NCI-H2196 treated with DMSO at 0.1 percent for 48 hours (cell line): ENCODE measurements at regions not wholly inside any gene's neighbourhood (a gene's known extent, or its start where the extent isn't known, plus 50 kb on each side); places are given as distances from the start of the nearest gene placed in this dataset.

Experiments used
- DNase-seq: peaks from one replicate; lab custom pipeline; 2025; ENCODE audit not compliant: unreplicated experiment; lab: John Stamatoyannopoulos, UW

GRCh38 chr7:136667584-136667983 lies 200.9 kb upstream of the CHRM2 start:
- DNase-seq: no peak

GRCh38 chr7:136665878-136666509 lies 202.5 kb upstream of the CHRM2 start:
- no peak for DNase-seq

GRCh38 chr7:136664537-136664936 lies 203.9 kb upstream of the CHRM2 start:
- no peak for DNase-seq

DNA sequence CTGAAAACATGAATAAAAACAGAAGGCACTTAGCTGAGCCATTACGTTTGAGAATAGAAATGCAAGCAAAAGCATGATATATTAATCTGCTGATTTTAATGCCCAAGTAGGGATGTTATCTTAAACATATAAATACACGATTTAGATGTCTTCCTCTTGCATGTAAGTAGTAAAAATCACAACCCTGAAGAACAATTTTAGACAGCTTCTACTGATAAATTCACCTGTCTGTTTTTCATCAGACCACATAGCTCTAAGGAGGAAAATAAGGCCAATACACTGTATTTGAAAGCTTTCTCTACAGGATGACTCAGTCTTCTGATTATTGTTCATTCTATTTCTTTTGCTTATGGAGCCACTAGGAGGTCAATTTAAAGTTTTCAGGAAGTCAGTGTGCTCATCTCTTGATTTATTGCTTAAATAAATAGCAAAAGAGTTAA lies 210.9 kb upstream of the CHRM2 start:
- DNase-seq: no peak

GRCh38 chr7:136656516-136656915 lies 211.9 kb upstream of the CHRM2 start:
- DNase-seq: no peak

DNA sequence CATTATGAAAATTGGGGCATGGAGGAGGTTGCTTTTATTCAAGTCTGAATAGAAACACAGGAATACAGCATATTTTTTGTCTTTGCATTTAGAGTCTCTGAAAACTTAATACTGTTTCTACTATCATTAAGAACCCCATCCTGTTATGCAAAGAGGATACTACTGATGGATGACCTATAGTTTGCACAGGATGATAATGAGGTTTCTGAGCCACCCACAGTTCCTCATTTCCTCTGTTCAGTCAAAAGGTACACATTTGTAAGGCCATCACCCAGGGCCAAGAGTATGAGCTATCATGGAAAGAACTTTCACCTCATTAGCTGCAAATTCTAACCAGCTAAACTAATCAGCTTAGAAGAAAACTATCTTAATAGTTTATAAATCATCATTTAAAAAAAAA lies 213.0 kb upstream of the CHRM2 start:
- no peak for DNase-seq

DNA sequence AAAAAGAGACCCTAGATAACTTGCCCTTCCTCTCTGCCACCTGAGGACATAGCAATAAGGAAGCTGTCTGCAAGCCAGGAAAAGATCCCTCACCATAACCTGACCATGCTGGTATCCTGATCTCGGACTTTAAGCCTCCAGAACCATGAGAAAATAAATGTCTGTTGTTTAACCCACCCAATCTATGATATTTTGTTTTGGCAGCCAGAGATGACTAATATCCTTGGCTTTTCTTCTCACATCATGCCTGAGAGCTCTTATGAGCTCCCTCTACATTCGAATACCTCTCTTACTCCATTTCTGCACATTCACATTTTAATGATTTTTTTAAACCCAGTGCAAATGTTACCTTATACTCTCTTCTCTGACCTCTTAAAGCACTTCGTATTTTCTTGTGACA lies 214.0 kb upstream of the CHRM2 start:
- DNase-seq: no peak

DNA sequence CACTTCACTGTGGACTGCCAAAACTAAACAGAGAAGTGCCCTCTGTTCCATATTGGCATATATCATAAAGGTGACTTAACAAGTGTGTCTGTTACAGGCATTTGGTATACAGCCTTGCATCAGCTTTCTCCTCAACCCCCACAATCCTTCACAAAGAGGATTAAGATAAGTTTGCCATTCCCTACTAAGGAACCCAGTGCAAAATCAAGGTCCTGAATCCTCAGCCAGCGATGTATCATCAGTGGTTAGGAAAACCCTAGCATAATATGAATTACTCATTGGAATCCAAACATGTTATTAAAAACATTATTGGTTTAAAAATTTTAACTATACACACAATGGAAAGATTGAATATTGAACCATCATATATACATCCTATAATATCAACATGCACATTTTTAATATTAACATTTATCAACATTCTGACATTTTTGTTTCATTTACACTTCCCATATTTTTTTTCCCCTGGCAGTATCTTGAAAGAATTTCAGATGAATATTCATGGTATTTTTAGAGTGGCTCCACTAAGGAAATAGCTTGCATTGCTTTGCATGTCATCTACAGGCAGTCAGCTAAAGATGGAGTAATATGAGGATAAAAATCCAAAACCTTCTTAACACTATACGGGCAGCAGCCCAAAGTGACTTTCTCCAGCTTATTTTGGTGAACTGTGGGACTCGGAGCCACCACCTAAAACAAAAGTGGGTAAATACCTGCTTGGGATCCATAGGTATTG lies 215.6 kb upstream of the CHRM2 start:
- DNase-seq: no peak

DNA sequence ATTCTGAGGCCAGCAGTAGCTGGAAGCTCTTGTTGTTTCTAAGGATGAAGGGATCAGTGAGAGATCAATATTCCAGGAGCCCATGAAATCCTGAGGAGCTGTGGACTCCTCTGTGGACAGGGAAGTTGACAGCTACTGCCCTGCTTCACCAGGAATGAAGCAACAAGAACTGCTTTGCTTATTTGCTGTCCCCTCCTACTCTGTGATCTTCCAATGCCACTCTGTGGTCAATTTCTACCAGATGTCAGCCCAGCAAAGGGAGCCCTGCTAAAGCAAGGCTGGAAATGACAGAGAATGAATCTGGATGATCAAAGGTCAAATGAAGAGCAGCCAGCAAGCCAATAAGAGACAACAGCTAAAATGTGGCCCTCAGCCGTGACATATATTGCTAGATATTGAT lies 227.5 kb upstream of the CHRM2 start:
- no peak for DNase-seq

- no peak for DNase-seq
Measured at GRCh38 chr7:136637813-136638212, 230.6 kb upstream of the CHRM2 start.

- DNase-seq: no peak
Measured at GRCh38 chr7:136635751-136636150, 232.7 kb upstream of the CHRM2 start.

DNA sequence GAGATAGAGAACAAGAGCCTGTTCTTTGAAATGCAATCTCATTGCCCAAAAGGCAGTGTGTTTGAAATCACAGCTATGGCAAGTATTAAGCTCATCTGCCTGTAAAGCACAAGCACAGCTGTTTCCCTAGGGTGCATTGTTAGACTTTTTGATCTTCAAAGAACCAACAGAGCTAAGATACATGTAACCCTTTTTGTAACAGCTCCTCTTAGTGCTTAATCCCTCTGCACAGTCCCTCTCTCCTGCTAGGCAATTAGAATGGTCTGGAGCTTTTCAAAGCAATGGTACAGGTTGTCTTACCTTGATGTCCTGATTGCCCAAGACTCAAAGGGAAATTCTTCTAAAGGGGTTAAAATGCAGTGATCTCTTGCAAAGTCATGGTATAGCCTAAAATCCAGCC lies 249.6 kb upstream of the CHRM2 start:
- DNase-seq: no peak

DNA sequence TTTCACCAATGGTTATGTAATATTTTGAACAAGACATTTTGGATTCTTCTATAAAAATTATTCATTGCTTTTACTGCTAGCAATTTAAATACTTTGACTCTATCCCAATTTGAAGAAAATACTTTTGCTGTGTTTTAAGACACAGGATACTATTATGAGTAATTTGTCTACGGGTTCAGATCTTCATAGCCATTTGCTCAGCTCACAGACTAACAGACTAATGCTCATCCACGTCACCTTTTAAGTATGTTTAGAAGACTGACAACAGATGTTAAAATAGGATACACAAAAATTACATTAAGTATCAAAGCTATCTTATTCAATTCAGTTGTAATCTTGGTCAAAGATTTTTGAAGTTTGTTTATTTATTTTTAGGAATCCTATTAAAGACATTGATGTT lies 251.3 kb upstream of the CHRM2 start:
- no peak for DNase-seq

DNA sequence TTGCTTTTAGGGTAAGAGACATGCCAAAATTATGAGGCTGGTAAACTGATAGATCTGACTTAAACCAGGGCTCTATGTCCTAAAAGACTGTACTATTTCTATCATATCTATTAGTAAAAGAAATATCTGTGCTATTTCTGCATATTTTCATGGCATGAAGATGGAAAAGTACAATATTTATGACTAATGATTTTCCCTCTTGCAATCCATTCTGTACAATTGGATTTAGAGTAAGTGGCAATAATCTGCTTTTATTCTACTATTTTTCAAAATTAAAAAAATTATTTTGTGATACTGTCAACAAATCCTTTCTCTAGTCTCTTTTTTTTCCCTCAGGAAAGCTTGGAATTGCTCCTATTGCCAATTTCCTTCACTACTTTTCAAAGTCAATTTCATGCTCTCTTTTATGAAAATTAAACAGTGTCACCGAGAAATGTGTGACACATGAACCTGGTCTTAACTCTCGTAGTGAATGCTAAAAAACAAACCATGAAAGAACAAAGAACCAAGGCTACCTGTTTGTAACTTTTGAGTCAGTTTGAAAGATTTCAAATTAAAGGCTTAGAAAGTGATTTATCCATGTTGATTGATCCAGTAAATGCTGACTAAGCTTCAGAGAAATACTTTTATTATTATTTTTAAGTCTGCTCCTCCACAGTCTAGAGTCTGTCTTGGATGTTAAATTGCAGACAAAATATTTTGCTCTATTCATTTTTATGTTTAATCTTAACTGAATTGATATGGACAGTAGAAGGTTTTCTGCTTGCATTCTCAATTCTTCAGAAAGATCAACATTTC lies 262.7 kb upstream of the CHRM2 start:
- no peak for DNase-seq

DNA sequence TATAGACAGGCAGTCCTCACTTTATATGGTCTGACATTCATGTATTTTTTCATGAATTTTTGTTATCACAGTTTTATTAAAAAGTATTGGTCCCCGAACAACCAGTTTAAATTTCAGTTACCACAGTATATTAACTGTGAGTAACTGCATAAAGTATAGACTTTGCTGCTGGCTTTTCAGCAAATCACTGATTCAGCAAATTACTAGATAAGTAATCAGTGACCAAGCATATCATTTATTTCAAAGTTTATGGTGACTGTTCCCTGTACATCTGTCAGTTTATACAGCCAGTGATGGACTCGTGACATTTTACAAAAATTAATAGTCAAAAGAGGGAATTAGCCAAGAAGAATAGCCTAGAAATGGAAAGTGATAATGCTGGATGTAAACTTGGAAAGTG lies 266.7 kb upstream of the CHRM2 start:
- no peak for DNase-seq

DNA sequence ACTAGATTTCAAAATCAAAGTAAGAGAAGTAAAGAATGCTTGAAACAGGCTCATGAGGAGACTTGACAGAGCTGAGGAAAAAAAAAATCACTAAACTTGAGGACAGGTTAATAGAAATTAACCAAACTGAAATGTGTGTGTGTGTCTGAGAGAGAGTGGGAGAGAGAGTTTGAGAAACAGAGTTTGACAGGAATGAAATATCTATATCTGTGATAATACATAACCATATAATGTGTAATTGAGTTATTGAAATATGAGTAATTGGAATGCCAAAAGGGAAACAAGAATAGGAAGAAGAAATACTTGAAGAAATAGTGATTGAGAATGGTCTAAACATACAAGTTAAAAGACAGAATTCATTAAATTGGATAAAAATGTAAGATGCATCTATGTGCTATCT lies 268.0 kb upstream of the CHRM2 start:
- DNase-seq: no peak

- DNase-seq: no peak
Measured at GRCh38 chr7:136594739-136595144, 273.7 kb upstream of the CHRM2 start.

- DNase-seq: no peak
Measured at GRCh38 chr7:136588216-136588615, 280.2 kb upstream of the CHRM2 start.

GRCh38 chr7:136585954-136586670 lies 282.3 kb upstream of the CHRM2 start:
- no peak for DNase-seq

DNA sequence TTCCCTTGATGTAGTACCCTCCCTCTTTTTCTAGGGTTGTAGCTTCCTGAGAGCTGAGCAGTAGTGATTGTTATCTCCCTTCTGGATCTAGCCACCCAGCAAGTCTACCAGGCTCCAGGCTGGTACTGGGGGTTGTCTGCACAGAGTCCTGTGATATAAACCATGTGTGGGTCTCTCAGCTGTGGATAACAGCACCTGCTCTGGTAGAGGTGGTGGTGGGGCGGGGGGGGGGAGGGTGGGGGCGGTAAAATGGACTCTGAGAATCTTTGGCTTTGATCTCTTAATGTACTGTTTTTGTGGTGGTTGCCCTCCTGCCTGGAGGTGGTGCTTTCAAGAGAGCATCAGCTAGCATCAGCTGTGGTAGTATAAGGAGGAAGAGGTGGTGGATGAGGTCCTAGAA lies 302.0 kb upstream of the CHRM2 start:
- no peak for DNase-seq

DNA sequence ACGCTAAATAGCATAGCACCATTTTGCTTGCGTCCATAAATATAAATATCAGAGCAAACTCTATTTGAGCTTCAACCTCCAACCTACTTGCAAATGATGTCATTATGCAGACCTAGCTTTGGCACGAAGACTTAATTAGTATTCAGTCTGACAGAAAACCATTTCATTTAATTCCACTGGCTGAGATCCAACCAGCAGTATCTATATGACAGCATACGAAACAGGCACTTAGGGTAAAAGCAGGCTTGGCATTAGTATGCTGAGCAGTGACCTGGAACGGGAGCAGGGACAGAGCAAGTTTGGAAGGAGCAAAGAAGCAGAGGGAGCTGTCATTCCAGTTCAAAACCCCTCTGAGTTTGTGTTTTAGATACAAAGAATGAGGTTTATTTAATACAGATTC lies 312.5 kb upstream of the CHRM2 start:
- DNase-seq: no peak
